ENCODE measurements at regions not wholly inside any gene's neighbourhood (a gene's known extent, or its start where the extent isn't known, plus 50 kb on each side); places are given as distances from the start of the nearest gene placed in this dataset.
"Not testable (repeated sequence)": the region's sequence is repeated elsewhere in the genome, so short reads cannot be mapped to it uniquely, and the experiment has no call there.

DNA sequence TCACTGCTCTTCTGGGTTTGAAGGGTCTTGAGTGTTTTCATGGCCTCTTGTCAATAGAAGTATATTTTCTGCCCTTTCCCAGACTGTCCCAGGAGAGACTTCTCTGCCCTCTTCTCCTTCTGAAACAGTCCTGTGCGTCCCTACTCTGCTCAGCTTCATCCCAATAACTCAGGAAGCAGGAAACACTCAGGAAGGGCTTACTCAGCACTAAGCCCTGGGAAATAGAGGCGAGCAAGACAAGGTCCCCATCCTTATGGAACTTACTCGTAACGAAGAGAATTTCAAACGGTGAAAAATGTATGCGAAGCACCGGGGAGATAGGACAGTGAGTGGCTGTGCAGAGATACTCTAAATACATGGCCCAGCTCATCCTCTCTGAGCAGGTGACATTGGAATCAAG is 52.8 kb upstream of the TFRC start:
- TF ChIP-seq, protein P1, sequence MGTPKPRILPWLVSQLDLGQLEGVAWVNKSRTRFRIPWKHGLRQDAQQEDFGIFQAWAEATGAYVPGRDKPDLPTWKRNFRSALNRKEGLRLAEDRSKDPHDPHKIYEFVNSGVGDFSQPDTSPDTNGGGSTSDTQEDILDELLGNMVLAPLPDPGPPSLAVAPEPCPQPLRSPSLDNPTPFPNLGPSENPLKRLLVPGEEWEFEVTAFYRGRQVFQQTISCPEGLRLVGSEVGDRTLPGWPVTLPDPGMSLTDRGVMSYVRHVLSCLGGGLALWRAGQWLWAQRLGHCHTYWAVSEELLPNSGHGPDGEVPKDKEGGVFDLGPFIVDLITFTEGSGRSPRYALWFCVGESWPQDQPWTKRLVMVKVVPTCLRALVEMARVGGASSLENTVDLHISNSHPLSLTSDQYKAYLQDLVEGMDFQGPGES (IDR thresholded peaks at IDR 0.05), result no peak
- TF ChIP-seq, protein P2, sequence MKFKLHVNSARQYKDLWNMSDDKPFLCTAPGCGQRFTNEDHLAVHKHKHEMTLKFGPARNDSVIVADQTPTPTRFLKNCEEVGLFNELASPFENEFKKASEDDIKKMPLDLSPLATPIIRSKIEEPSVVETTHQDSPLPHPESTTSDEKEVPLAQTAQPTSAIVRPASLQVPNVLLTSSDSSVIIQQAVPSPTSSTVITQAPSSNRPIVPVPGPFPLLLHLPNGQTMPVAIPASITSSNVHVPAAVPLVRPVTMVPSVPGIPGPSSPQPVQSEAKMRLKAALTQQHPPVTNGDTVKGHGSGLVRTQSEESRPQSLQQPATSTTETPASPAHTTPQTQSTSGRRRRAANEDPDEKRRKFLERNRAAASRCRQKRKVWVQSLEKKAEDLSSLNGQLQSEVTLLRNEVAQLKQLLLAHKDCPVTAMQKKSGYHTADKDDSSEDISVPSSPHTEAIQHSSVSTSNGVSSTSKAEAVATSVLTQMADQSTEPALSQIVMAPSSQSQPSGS (IDR thresholded peaks at IDR 0.05; ENCODE audit: low read length), result no peak
- TF ChIP-seq KLF5 (IDR thresholded peaks at IDR 0.05; ENCODE audit: partially characterized antibody) (no peak), CBX3 (IDR thresholded peaks at IDR 0.05; ENCODE audit: borderline replicate concordance, low read depth) (no peak), MXI1 (IDR thresholded peaks at IDR 0.05; ENCODE audit: low read depth, low read length) (no peak), KAT2A (conservative IDR thresholded peaks at IDR 0.05; ENCODE audit: control insufficient read depth, low read depth, low read length) (no peak)
- H3K79me2 ChIP-seq (ENCODE audit: control insufficient read depth, insufficient read depth, low read length), result no peaks in the 10 kb centered on the region
- ChIA-PET POLR2A (interaction anchor here (0.7 kb wide), 1 partner anchor 44 kb away, joined by 4 read pairs; no protein-coding TSS in a partner anchor), SMC1A (ENCODE audit: uncharacterized antibody, unreplicated experiment) (interaction anchor here (0.6 kb wide), 1 partner anchor 276 kb away, joined by 3 read pairs; no protein-coding TSS in a partner anchor), RAD21 (ENCODE audit: unreplicated experiment) (interaction anchor here (1.0 kb wide), 1 partner anchor 22 kb away, joined by 4 read pairs; no protein-coding TSS in a partner anchor), CTCF (no interaction called here)
- no peaks in the 10 kb centered on the region for H3K36me3 ChIP-seq (ENCODE audit: control insufficient read depth in 2 of 2, insufficient read depth in 2 of 2, low read length in 1 of 2)
- no peaks in the 10 kb centered on the region for H3K9me3 ChIP-seq (replicated peaks; ENCODE audit: control insufficient read depth, insufficient read depth, low read length)
- FAIRE-seq (no peak), ATAC-seq (no peak), DNase-seq (ENCODE audit: low read depth, low spot score) (no peak)
- in situ Hi-C loops (cut with MboI) (no loop called here), intact Hi-C loops (cut with micrococcal nuclease; ENCODE audit: unreplicated experiment) (no loop called here)
- peaks cover 5% of the 10 kb centered on the region; the same call in 1 of the 2 replicates for H3K4me1 ChIP-seq (ENCODE audit: control insufficient read depth, insufficient read depth, low read length)
- no peak overlapping the region for H3K4me3 ChIP-seq
- H2AFZ ChIP-seq (ENCODE audit: control insufficient read depth, low read depth, low read length), result no peak overlapping the region
- H3K27me3 ChIP-seq (replicated peaks in 1 of 2; ENCODE audit: control insufficient read depth in 2 of 2, insufficient read depth in 2 of 2, low read length in 1 of 2), result no peaks in the 10 kb centered on the region
- no peak overlapping the region for H3K4me2 ChIP-seq (ENCODE audit: control insufficient read depth, insufficient read depth)
- WGBS (ENCODE audit: insufficient coverage, insufficient replicate concordance, low lambda C conversion rate, missing lambda C conversion rate), result 91% methylated on average over 7 of the region's 7 CpGs
- H4K20me1 ChIP-seq (ENCODE audit: control insufficient read depth, insufficient read depth), result no peaks in the 10 kb centered on the region
- no peak overlapping the region for H3K27ac ChIP-seq (ENCODE audit: control insufficient read depth, insufficient read depth)
- H3K9ac ChIP-seq (ENCODE audit: control insufficient read depth, insufficient read depth, low read length), result no peak overlapping the region
- BruUV-seq (replicated peaks), result no TSS peak

DNA sequence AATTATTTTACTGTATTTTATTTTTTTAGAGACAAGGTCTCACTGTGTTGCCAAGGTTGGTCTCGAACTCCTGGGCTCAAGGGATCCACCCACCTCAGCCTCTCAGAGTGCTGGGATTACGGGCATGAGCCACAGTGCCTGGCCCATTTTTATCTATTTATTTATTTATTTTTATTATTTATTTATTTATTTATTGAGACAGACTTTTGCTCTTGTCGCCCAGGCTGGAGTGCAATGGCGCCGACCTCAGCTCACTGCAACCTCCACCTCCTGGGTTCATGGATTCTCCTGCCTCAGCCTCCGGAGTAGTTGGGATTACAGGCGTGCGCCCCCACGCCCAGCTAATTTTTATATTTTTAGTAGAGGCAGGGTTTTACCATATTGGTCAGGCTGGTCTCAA is 52.0 kb upstream of the TFRC start:
- H3K4me2 ChIP-seq (ENCODE audit: control insufficient read depth, insufficient read depth); H3K4me3 ChIP-seq; DNase-seq (ENCODE audit: low read depth, low spot score); H3K79me2 ChIP-seq (ENCODE audit: control insufficient read depth, insufficient read depth, low read length); H3K4me1 ChIP-seq (ENCODE audit: control insufficient read depth, insufficient read depth, low read length); intact Hi-C loops (cut with micrococcal nuclease; ENCODE audit: unreplicated experiment); ATAC-seq; H4K20me1 ChIP-seq (ENCODE audit: control insufficient read depth, insufficient read depth); H2AFZ ChIP-seq (ENCODE audit: control insufficient read depth, low read depth, low read length); H3K36me3 ChIP-seq (ENCODE audit: control insufficient read depth in 2 of 2, insufficient read depth in 2 of 2, low read length in 1 of 2); BruUV-seq (replicated peaks); H3K9me3 ChIP-seq (replicated peaks; ENCODE audit: control insufficient read depth, insufficient read depth, low read length); H3K9ac ChIP-seq (ENCODE audit: control insufficient read depth, insufficient read depth, low read length); H3K27me3 ChIP-seq (replicated peaks in 1 of 2; ENCODE audit: control insufficient read depth in 2 of 2, insufficient read depth in 2 of 2, low read length in 1 of 2); SMC1A ChIA-PET (ENCODE audit: uncharacterized antibody, unreplicated experiment); H3K27ac ChIP-seq (ENCODE audit: control insufficient read depth, insufficient read depth); FAIRE-seq; in situ Hi-C loops (cut with MboI): not testable (repeated sequence)
- ChIA-PET CTCF (interaction anchor here (0.6 kb wide), 1 partner anchor 17 kb away, joined by 3 read pairs; no protein-coding TSS in a partner anchor), POLR2A (interaction anchor here (0.6 to 1.2 kb wide), 2 partner anchors 26 to 138 kb away, joined by 3 read pairs; no protein-coding TSS in a partner anchor), RAD21 (ENCODE audit: unreplicated experiment) (interaction anchor here (1.1 kb wide), 1 partner anchor 16 kb away, joined by 3 read pairs; no protein-coding TSS in a partner anchor)
- 93% methylated on average over 9 of the region's 9 CpGs for WGBS (ENCODE audit: insufficient coverage, insufficient replicate concordance, low lambda C conversion rate, missing lambda C conversion rate)

Measured in GM12878 (cell line).